C4-2B (cell line): ENCODE measurements at regions not wholly inside any gene's neighbourhood (a gene's known extent, or its start where the extent isn't known, plus 50 kb on each side); places are given as distances from the start of the nearest gene placed in this dataset.

Experiments used
- H3K27ac ChIP-seq: fragments of 450-650 bp; 2 replicates; pipeline ENCODE4 v1.5.1; 2017
- ZFX ChIP-seq: fragments of 450-650 bp; IDR thresholded peaks from 2 replicates; pipeline ENCODE4 v1.6.1; 2017
- TF ChIP-seq, protein P1 (sequence below): fragments of 450-650 bp; conservative IDR thresholded peaks from 2 replicates; pipeline ENCODE4 v1.5.1; 2017; ENCODE audit warnings: mild to moderate bottlenecking

DNA sequence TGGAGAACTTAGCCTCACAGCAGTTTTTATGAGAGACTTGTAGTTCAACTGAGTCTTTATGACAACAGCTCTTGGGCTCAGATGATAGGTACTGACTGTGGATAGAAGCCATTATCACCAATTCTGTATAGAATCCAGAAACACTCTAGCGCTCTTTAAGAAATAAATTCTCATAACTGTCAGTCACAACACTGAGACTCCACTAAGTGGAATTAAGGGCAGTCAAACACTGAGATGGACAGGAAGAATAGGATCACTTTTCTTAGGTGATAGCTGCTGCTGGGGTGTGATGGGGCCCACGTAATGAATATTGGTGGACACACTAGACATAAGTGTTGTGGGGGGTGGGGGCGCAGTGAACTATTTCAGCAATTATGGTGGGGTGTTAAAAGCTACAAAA, 1691.8 kb upstream of the LRRTM1 start:
- no peak overlapping the region for H3K27ac ChIP-seq
- TF ChIP-seq, protein P1, sequence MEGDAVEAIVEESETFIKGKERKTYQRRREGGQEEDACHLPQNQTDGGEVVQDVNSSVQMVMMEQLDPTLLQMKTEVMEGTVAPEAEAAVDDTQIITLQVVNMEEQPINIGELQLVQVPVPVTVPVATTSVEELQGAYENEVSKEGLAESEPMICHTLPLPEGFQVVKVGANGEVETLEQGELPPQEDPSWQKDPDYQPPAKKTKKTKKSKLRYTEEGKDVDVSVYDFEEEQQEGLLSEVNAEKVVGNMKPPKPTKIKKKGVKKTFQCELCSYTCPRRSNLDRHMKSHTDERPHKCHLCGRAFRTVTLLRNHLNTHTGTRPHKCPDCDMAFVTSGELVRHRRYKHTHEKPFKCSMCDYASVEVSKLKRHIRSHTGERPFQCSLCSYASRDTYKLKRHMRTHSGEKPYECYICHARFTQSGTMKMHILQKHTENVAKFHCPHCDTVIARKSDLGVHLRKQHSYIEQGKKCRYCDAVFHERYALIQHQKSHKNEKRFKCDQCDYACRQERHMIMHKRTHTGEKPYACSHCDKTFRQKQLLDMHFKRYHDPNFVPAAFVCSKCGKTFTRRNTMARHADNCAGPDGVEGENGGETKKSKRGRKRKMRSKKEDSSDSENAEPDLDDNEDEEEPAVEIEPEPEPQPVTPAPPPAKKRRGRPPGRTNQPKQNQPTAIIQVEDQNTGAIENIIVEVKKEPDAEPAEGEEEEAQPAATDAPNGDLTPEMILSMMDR = no peak

DNA sequence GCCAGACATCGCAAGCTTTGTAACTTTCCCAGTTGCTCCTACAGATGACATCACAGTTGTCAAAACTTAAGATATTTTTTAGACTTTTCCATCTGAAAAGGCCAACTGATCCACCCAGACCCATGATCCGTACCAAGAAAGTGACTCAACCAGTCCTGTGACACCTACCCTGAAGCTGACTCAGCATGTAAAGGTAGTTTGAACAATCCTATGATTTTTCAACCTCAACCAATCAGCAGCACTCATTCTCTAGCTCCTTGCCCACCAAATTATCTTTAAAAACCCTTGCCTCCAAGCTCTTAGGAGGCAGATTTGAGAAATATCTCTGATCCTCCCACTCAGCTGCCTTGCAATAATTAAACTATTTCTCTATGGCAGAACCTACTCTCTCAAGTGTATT, 1686.7 kb upstream of the LRRTM1 start:
- H3K27ac ChIP-seq = no peak overlapping the region
- TF ChIP-seq ZFX = no peak
- TF ChIP-seq, protein P1 = no peak

DNA sequence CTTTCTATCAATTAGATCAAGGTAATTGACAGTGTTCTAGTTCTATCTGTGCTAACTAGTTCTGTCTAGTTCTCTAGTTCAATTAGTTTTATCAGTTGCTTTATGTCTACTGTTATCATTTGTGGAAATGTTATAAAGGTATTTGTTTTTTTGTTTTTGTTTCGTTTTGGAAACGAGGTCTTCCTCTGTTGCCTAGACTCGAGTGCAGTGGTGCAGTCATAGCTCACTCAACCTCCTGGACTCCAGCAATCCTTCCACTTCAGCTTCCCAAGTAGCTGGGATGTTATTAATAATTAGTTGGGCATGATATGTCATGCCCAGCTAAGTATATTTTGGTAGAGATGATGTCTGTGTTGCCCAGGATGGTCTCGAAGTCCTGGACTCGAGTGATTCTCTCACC, 1682.8 kb upstream of the LRRTM1 start:
- no peak for TF ChIP-seq ZFX
- TF ChIP-seq, protein P1 = no peak
- H3K27ac ChIP-seq = no peak overlapping the region

DNA sequence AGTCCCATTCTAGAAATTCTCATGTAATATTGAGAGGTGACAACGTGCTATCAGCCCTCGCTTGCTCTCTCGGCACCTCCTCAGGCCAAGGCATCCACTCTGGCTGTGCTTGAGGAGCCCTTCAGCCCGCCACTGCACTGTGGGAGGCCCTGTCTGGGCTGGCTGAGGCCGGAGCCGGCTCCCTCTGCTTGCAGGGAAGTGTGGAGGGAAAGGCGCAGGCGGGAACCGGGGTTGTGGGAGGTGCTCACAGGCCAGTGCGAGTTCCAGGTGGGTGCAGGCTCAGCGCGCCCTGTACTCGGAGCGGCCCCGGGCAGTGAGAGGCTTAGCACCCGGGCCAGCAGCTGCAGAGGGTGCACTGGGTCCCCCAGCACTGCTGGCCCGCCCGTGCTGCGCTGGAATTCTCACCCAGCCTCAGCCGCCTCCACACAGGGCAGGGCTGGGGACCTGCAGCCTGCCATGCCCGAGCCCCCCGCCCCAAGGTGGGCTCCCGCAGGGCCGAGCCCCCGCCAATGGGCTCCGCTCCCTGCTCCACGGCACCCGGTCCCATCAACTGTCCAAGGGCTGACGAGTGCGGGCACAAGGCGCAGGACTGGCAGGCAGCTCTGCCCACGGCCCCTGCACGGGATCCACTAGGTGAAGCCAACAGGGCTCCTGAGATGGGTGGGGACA, 1680.6 kb upstream of the LRRTM1 start:
- no peak overlapping the region for H3K27ac ChIP-seq
- TF ChIP-seq ZFX = no peak
- TF ChIP-seq, protein P1 = no peak

DNA sequence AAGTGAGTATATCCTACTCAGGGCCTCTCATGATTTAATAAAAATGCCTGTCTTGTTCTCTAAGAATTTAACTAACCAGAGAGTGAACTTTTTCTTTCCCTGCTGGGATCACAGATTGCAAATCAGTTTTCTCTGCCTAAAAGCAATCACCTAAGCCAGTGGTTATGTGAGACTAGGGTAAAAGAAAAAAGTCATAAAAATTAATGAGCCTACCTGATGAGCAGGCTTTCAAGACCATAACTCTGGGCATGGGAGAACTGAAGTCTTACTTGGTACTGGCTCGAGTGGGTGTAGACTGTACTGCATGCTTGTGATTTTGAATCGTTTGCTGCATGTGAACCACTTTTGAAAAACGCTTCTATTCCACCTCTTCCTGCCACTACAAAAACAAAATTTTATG, 1677.0 kb upstream of the LRRTM1 start:
- no peak overlapping the region for H3K27ac ChIP-seq
- TF ChIP-seq, protein P1 = no peak
- TF ChIP-seq ZFX = no peak

DNA sequence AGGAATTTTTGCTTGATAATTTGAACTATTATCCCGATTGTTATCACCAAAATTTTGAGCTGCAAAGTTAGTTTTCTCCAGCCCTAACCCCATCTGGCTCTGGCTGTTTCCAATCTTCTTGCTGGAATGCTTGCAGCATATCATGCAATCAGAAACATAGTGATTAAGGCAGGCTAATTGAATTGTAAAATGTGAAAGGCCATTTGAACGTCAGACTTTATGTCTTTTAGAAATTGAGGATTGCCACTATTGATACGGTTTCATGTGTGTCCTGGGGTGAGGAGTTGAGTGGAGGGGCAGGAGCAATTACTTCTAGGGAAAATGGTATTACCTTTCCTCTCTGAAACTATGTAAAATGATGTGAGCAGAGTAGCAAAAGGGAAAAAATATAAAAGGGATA, 1674.5 kb upstream of the LRRTM1 start:
- no peak for TF ChIP-seq ZFX
- TF ChIP-seq, protein P1 = no peak
- H3K27ac ChIP-seq = no peak overlapping the region

DNA sequence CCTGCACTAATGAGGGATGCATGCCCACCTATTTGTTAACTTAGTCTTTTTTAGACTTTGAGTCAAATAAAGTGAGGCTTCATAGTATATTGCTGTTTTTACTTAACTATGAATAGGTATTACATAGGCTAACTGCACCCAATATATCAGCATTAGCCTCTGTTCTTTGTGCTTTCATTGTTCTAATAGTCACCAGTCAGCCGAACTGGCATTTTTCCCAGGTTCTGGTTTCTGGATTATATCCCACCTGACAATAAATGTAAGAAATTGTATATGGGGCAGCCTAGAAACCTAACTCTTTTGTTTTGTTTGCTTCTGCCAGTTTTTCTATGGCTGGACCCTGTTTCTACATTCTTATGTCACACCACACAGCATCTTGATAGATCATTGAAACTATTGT, 1672.4 kb upstream of the LRRTM1 start:
- TF ChIP-seq, protein P1 = no peak
- no peak for TF ChIP-seq ZFX
- H3K27ac ChIP-seq = no peak overlapping the region
